ENCODE measurements at regions not wholly inside any gene's neighbourhood (a gene's known extent, or its start where the extent isn't known, plus 50 kb on each side); places are given as distances from the start of the nearest gene placed in this dataset.

GRCh38 chr4:53779025-53779424 is 187.7 kb upstream of the LNX1 start:
- TF ChIP-seq GATA3 (IDR thresholded peaks at IDR 0.05; ENCODE audit: low read depth, low read length): no peak
- no peak for TF ChIP-seq GATA2 (IDR thresholded peaks at IDR 0.05; ENCODE audit: low read depth, low read length)
